Neutrophil (primary cell): ENCODE measurements at regions not wholly inside any gene's neighbourhood (a gene's known extent, or its start where the extent isn't known, plus 50 kb on each side); places are given as distances from the start of the nearest gene placed in this dataset.

Experiments used
- H3K27ac ChIP-seq: fragments of 200-600 bp; sonication (generic); 2 replicates; pipeline ENCODE4 v1.5.1; 2016; ENCODE audit warnings: mild to moderate bottlenecking, moderate library complexity
- H3K27me3 ChIP-seq: fragments of 200-600 bp; sonication (generic); 2 replicates; pipeline ENCODE4 v1.6.0; 2016; ENCODE audit warnings: mild to moderate bottlenecking
- H3K36me3 ChIP-seq: fragments of 200-600 bp; sonication (generic); 2 replicates; pipeline ENCODE4 v1.5.1; 2017
- H3K4me1 ChIP-seq, 2 experiments: fragments of 200-600 bp in 1 of 2; sonication (generic) in 1 of 2; 1 replicate in 1 of 2; 2 replicates in 1 of 2; pipeline versions ENCODE4 v1.5.1 to v1.6.1; 2013 to 2016; ENCODE audit warnings: low read depth in 1 of 2, low read length in 1 of 2, mild to moderate bottlenecking in 1 of 2, moderate library complexity in 1 of 2; ENCODE audit not compliant: control insufficient read depth in 1 of 2, insufficient read depth in 1 of 2
- H3K4me3 ChIP-seq, 2 experiments: fragments of 200-600 bp in 1 of 2; sonication (generic) in 1 of 2; 1 replicate in 1 of 2; 2 replicates in 1 of 2; pipeline ENCODE4 v1.5.1; 2013 to 2016; ENCODE audit warnings: low read depth in 1 of 2, low read length in 1 of 2, mild to moderate bottlenecking in 1 of 2, moderate library complexity in 1 of 2
- H3K9me3 ChIP-seq: fragments of 200-600 bp; sonication (generic); 2 replicates; pipeline ENCODE4 v1.5.1; 2016
- TF ChIP-seq, protein P1 (sequence below): fragments of 200-600 bp; sonication (generic); IDR thresholded peaks from 2 replicates; pipeline ENCODE4 v1.5.1; 2016; ENCODE audit warnings: antibody characterized with exemption

DNA sequence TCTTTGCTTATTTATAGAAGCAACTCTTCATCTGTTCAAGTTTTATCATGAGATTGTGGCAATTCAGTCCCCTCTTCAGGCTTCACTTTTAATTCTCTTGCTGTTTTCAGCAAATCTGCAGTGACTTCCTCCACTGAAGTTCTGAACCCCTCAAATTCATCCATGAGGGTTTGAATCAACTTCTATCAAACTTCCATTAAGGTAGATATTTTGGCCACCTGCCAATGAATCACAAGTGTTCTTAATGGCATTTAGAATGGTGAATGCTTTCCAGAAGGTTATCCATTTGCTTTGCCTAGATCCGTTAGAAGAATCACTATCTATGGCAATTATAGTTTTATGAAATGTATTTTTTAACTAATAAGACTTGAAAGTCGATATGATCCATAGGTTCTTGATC lies 946.7 kb upstream of the B3GALT2 start:
- no peak overlapping the region for H3K4me3 ChIP-seq
- TF ChIP-seq, protein P1, sequence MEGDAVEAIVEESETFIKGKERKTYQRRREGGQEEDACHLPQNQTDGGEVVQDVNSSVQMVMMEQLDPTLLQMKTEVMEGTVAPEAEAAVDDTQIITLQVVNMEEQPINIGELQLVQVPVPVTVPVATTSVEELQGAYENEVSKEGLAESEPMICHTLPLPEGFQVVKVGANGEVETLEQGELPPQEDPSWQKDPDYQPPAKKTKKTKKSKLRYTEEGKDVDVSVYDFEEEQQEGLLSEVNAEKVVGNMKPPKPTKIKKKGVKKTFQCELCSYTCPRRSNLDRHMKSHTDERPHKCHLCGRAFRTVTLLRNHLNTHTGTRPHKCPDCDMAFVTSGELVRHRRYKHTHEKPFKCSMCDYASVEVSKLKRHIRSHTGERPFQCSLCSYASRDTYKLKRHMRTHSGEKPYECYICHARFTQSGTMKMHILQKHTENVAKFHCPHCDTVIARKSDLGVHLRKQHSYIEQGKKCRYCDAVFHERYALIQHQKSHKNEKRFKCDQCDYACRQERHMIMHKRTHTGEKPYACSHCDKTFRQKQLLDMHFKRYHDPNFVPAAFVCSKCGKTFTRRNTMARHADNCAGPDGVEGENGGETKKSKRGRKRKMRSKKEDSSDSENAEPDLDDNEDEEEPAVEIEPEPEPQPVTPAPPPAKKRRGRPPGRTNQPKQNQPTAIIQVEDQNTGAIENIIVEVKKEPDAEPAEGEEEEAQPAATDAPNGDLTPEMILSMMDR, result no peak

DNA sequence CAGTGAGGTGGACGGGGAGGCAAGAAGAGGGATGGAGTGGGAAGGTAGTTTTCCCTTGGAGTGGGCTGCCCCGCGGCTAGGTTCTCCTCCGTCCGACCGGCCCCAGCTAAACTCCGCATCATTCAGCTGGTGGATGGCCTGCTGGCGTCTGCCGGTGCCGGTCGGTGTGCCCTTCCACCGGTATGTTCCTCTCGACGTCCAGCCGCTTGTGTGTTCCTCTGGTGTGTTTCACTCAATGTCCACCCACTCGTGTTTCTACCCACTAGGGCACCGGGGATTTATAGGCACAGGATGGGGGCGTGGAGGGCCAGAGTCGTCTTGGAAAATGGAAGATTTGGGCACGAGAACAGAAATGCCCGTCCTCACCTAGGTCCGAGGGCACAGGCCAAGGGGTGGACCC lies 931.7 kb upstream of the B3GALT2 start:
- no peaks in the 10 kb centered on the region for H3K4me1 ChIP-seq
- no peaks in the 10 kb centered on the region for H3K36me3 ChIP-seq
- TF ChIP-seq, protein P1, result no peak
- no peak overlapping the region for H3K4me3 ChIP-seq
- no peak overlapping the region for H3K27ac ChIP-seq
- no peaks in the 10 kb centered on the region for H3K9me3 ChIP-seq
- no peaks in the 10 kb centered on the region for H3K27me3 ChIP-seq

More for the DNA sequence above, 946.7 kb upstream of the B3GALT2 start:
- Histone ChIP-seq H3K36me3 (no peaks in the 10 kb centered on the region), H3K27ac (no peak overlapping the region), H3K9me3 (no peaks in the 10 kb centered on the region), H3K4me1 (no peaks in the 10 kb centered on the region), H3K27me3 (no peaks in the 10 kb centered on the region)

DNA sequence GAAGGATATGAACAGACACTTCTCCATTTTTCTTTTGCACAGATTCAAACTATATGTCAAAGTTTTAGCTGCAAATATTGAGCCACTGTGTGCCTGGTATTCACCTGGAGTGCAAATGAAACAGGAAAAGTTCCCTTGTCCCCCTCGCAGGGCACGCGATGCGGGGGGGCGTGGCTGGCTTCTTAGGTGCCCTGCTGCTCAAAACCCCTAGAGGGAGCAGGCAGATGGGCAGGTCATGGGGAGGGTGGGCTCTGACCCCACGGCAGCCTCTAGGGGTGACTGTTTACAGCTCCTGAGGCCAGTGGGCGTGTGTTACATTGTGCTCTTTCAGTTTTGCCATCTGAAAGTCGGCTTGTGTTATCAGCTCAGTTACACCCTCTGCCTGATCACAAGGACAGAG lies 931.2 kb upstream of the B3GALT2 start:
- Histone ChIP-seq H3K36me3 (no peaks in the 10 kb centered on the region), H3K4me3 (no peak overlapping the region), H3K27ac (no peak overlapping the region), H3K27me3 (no peaks in the 10 kb centered on the region), H3K9me3 (no peaks in the 10 kb centered on the region), H3K4me1 (no peaks in the 10 kb centered on the region)
- TF ChIP-seq, protein P1, result no peak

DNA sequence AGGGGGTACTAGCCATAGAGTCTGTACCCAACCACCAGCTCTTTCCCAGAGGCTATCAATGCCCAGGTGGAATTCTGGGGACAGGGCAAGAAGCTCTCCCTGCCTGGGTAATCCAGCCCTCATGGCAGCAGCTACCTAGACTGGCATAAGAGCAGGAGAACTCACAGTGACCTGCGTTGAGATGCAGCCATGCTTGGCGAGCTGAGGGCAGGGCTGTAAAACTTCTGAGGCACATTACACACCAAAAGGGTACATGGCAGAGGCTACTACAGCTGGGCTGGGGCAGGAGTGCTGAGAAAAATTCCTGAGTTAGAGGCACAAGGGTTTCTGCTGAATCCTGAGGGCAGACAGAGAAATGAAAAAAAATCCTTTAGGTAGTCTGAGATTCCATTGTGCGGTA lies 927.9 kb upstream of the B3GALT2 start:
- Histone ChIP-seq H3K4me3 (no peak overlapping the region), H3K27ac (no peak overlapping the region), H3K9me3 (no peaks in the 10 kb centered on the region), H3K4me1 (no peaks in the 10 kb centered on the region), H3K36me3 (no peaks in the 10 kb centered on the region), H3K27me3 (no peaks in the 10 kb centered on the region)
- TF ChIP-seq, protein P1, result no peak

DNA sequence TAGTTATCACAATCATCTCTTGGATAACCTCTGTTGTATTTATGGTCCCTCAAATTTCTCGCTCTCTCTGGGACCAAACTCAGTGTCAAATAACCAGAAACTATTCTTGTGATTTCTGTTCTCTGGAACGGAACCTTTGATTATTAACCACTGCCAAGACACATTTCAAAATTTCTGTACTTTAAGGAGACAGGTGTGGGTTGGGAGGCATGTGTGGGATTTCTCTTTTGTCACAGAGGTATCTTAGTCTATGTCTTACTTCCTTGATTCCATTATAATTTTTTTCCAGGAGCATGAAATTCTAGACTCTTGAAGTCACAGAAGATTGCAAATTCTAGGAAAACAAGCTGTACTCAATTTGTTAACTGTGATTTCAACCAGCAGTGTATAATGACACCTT lies 919.0 kb upstream of the B3GALT2 start:
- no peaks in the 10 kb centered on the region for H3K36me3 ChIP-seq
- no peak overlapping the region for H3K27ac ChIP-seq
- TF ChIP-seq, protein P1, result no peak
- H3K4me3 ChIP-seq, result no peak overlapping the region
- no peaks in the 10 kb centered on the region for H3K27me3 ChIP-seq
- no peaks in the 10 kb centered on the region for H3K9me3 ChIP-seq
- H3K4me1 ChIP-seq, result no peaks in the 10 kb centered on the region

DNA sequence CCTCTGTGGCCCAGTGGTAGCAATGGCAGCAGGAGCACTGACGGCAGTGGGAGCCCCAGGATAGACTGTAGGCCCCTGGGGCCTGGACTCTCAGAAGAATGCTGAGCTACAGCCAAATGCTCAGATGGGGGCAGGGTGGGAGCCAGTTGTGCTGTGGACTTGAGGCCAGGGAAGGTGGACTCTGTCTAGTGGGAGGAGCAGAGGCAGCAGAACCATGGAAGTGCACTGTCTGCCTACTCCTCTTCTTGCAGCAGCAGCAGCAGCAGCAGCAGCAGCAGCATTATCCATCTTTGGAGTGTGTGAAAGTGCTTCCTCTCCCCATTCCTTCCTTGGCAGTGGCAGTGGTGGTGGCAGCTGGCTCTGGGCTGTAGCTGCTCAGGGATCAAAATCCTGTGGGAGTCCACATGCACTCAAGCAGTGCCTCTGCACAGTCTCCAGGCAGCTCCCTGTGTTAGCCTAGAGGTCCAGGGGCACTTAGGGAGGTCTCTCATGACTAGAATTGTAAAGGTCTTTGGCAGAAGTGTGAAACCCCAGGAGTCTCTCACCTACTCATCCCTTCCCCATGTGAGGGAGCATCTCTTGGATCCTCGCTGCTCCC lies 917.9 kb upstream of the B3GALT2 start:
- H3K27ac ChIP-seq, result no peak overlapping the region
- no peaks in the 10 kb centered on the region for H3K27me3 ChIP-seq
- H3K36me3 ChIP-seq, result no peaks in the 10 kb centered on the region
- TF ChIP-seq, protein P1, result no peak
- no peaks in the 10 kb centered on the region for H3K4me1 ChIP-seq
- no peak overlapping the region for H3K4me3 ChIP-seq
- no peaks in the 10 kb centered on the region for H3K9me3 ChIP-seq
